T-helper 2 cell treated with Interferon-gamma antibody and Interleukin-4, amounts not matched to agents 100 ng/mL and 5 ng/mL, for 36 hours (primary cell): ENCODE measurements at regions not wholly inside any gene's neighbourhood (a gene's known extent, or its start where the extent isn't known, plus 50 kb on each side); places are given as distances from the start of the nearest gene placed in this dataset.
"Not testable (repeated sequence)": the region's sequence is repeated elsewhere in the genome, so short reads cannot be mapped to it uniquely, and the experiment has no call there.

Experiments
- intact Hi-C: fragments of 100-400 bp; cut with micrococcal nuclease; formaldehyde crosslinking; loops from one replicate; pipeline ENCODE4 v1.15.1; 2023

DNA sequence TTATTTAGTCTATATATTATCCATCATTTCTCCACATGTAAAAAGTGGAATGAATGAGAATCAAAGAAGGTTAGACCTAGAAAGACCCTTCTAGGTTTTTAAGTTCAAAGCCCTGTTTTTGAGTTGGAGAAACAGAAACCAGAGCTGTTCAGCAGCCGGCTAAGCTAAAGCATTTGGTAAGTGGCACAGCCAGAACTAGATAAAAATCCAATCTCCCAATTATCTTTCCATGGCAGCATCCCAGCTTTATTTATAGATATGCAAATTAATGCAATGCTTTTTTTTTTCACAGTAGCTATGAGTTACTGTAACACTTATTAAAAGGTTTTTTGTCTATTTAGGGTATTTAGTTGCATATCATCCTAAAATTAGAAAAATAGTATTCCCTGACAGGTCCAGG, 85.1 kb downstream of the NIBAN1 start:
- intact Hi-C loops: no loop called here

DNA sequence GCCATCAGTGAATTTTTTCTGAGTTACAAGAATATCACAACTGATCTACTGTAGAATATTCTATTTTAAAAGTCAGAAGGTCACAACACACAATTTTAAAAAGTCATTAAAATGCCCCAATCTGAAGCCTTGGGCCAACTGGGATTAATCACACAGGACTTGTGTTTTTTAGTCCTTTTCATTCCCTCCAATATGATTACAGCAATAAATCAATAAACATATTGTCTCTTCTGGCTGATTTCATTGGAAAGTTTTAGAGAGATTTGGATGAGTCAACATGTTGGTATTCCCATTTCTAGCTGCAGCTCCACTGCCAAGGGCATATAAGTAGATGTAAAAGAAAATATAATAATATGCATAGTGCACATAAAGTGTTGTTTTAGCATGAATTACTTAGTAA, 85.8 kb downstream of the NIBAN1 start:
- intact Hi-C loops: no loop called here

DNA sequence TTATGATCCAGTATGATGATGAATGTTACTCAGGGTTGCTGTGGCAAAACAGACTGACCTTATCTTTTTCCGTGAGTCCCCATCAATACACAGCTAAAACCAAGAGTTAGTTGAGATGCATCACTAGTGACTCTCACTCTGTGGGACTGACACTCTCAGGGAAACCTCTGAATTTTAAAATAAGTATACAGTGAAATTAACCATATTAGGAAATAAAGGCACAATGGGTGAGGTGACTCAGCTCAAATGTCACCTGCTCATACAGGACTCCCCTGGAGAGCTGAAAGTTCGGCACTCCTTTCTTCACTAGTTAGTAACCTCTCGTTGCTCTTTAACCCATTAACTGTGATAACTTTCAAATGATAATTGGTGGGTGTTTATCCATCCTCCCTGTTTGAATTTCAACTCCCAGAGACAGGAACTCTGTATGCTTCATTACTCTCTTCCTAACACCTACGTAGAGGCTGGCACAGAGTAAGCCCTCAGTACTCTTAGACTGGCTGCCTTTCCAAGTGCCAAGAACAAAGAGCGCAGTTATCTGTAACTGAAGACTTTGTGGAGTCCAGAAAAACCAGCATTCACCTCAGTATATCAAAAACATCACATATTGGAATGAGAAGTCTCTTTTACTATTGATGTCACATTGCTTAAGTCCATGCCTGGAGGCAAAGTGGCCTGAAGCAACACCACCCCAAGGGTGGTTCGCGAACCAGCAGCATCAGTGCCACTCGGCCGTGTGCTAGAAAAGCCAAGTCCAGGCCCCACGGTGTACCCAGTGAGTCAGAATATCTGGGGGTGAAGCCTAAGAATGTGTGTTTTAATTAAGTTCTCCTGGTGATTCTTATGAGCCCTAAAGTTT, 91.1 kb downstream of the NIBAN1 start:
- intact Hi-C loops: no loop called here

DNA sequence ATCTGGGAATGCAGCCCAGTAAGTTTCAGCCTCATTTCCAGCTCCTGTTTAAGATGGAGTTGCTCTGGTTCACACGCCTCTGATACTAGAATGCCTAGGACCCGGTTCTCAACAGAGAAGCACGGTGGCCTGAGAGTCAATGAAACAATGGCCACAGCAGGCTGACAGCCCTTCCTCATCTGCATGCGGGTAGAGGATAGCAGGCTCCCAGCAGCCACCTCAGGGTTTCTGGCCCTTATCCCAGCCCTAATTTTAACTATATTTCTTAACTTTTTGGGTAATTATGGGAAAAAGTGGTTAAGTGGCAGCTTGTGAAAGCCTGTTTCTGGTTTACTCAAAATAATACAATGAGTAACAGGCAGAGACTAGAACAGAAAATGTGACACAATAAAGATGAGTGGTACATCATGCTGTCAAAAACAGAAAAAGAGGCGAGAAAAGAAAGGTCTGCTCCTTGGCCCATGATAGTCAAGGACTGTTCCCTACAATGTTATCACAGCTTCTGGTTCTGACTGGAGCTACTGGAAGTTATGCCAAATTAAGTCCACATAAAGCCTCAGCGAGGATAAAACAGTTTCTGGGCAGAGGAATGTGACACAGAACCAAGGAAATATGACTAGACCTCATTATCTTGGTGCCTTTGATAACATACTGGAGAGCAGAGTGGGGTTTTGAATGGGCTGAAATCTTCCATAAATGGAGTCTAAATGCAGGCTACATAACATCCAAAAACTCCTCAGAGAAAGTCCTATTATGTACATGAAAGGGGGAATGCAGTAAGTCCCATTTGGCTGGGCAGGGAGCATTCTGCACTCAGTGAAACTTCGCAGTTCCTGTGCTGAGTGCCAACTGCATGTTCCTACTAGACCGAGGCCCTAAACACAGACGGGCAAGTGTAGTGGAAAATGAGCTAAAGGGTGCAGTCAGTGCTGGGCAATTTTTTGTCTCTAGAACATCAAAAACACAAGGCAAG, 92.1 kb downstream of the NIBAN1 start:
- intact Hi-C loops: no loop called here

DNA sequence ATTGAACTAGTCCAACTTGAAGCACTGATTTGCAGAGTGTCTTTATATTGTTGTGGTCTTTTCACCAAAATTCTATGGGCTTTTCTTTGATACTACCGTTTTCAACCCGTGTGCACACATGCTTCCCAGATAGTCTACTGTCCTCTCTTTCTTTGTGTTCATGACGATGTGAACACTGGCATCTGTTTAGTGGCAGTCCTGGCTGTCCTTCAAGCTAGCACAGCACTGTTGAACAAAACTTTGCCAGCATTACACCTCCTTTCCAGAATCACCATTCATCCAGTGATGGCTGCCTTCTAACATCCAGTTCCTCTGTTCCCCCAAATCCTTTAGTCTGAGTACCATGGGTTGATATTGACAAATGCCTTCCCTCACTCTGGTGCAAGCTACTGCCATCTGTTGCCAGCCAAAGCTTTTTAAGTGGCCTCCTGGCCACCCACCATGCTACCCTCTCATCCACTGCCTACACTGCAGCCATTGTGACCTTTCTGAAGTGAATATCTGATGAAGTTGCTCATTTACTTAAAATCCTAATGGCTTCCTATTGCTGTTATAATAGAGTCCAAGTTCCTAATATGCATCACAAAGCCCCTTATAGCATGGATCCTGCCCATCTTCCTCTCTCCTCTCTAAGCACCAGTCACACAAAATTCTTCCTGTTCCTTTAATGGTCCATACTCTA, 94.3 kb downstream of the NIBAN1 start:
- intact Hi-C loops: no loop called here

DNA sequence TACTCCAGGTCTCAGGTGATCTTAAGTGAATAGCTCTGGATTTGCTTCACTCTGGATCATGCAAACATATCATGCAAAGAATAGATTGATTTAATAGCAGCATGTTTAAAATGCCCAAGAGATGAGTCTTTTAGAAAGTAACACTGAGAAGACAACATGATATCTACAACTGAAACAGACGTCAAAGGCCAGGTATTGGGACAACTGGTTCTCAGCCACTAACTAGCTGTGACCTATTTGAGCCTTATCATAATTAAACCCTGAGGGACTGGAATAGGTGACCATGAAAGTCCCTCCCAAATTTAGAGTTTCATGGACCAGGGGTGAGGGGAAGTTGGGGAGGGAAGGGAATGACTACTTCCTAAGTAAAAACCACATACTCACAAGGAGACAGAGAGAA, 95.7 kb downstream of the NIBAN1 start:
- intact Hi-C loops: no loop called here

DNA sequence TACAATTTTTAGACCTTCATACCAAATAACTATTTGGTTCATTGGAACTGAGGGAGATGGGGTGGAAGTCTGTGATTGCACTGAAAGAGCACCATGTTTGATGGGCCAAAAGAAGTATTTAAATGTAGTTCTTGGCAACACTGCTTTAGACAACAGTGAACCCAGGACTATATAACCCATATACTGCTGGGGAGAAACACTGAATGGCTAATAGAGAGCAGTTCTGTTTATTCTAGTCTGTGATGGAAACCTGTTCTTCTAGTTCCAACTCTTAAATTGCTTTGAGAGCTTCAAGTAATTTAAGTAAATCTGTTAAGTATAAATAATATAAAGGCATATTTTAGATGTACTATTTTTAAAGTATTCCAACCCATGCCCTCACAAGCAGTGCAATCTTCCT, 96.3 kb downstream of the NIBAN1 start:
- intact Hi-C loops: no loop called here

DNA sequence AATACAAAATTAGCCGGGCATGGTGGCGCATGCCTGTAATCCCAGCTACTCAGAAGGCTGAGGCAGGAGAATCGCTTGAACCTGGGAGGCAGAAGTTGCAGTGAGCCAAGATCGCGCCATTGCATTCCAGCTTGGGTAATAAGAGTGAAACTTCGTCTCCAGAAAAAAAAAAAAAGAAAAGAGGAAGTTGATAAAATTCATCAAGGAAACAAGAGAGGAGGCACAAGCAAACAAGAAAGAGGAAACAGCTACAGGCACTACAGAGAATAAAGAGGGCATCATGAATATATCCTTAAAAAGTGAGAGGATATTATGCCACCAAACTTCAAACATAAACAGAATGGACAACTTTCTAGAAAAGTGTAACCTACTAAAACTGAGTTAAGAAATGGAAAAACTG, 98.3 kb downstream of the NIBAN1 start:
- intact Hi-C loops: not testable (repeated sequence)

DNA sequence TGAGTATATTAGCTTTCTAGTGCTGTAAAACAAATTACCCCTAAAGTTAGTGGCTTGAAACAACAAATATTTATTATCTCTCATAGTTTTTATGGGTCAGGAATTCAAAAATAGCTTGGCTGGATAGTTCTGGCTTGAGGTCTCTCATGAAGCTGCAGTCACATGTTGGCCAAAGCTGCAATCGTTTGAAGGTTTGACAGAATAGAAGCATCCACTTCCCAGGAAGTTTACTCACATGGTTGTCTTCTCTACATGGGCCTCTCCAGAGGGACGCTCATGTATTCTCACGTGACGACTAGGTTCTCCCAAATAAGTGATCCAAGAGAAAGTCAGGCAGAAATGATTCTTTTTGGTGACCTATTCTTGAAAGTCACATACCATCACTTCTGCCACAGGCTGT, 99.1 kb downstream of the NIBAN1 start:
- intact Hi-C loops: no loop called here

DNA sequence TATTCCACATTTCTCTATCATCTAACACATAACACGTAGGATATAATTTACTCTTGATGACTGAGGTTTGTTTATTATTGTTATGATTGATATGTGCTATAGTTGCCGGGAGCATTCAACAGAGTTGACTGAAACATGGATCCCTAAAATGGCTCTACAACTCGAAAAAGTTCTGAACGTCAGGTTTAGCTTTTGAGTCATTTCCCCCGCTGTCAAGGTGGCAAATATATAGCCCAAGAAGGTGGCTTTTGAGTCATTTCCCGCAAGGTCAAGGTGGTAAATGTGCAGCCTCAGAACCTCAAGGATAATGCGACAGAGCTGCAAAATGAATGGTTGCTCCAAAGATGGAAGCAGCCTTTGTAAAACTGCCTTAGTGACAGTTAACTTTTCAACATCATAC, 104.0 kb downstream of the NIBAN1 start:
- intact Hi-C loops: no loop called here

DNA sequence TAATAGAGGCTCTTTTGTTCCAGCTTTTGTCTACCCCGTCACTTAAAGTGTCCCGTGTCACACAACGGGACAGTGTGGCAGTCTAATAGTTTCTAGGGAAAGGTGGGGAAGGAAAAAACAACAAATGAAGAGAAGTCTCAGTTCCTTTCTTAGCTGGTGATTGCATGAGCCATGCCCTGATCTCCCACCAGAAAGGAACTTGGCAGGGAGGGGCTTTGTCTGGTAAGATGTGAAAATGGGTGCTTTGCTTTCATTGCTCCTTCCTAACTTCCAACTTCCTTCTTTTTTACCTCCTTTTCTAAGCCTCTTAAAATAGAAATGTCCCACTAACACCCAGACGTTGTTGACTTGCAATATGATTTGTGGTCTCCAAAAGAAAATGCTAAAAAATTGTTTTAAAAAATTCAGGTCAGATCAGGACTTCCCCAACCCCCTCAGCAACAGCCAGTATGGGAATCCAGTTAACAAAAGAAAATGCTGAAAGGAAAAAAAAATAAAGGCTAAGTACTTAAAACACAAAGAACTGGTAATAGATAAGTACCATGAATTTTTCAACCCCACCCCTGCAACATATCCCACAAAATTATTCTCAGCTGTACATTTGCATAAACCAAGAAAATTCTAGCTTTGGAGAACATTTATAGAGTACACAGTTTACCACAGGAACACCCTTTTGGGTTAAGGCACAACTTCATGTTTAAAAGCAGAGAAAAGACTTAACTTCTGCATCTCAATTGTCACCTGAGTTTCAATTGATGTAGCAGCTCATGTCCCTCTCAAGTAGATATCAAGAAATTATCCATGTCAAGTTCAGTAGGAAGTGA, 106.2 kb downstream of the NIBAN1 start:
- intact Hi-C loops: loop anchor here (1.0 to 10.0 kb wide), 5 partner anchors 23 to 697 kb away; no protein-coding TSS in a partner anchor

DNA sequence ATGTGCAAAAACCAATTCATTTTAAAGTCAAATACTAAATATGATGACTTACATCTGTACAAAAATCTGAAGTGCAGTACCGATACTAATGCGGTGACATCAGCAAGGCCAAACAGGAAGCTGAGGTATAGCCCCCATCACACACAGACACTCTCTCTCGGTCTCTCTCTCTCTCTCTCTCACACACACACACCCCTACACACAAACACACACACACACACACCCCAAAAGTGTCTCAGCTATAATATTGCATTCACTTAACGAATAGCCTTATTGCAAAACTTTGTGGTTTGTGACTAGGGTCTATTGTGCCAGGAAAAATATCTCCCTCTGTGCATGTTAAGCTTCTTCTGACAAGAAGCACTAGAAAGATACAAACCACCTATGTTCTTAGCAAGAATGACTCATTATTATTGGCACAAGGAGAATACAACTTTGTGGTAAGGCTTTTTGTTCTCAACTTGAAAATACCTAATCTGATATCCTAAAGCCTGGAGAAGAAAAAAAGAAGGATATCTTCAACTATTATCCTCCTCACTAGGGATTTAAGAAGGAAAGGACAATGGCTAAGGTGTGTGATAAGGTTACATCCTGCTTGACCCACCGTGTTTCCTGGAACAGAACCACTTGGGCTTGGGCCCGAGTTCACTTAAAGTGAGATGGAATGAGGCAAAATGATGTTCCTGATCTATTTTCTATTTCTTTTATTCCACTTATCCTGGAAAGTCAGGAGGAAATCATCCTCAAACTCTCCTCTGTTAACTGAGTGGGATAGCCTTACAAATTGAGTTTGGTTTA, 107.1 kb downstream of the NIBAN1 start:
- intact Hi-C loops: loop anchor here (1.0 to 10.0 kb wide), 5 partner anchors 24 to 698 kb away; no protein-coding TSS in a partner anchor

DNA sequence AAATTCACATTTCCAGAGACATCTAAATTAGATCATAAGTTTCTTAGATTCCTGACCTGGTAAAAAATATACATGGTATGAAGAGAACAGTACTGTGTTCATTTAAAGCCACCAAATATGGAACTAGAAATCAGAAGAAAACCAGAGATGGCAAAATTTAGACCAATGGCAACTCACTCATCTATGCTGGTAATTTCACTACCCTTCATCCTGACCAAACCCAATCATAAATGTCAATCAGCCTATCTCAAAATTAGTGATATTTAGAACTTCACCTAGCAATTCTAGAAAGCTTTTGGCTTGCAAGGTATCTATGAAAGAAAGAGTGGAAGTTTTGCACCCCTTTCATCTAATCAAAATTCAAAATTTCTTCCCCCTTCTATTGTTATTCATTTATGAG, 107.7 kb downstream of the NIBAN1 start:
- intact Hi-C loops: loop anchor here (2.0 to 10.0 kb wide), 4 partner anchors 24 to 698 kb away; no protein-coding TSS in a partner anchor

DNA sequence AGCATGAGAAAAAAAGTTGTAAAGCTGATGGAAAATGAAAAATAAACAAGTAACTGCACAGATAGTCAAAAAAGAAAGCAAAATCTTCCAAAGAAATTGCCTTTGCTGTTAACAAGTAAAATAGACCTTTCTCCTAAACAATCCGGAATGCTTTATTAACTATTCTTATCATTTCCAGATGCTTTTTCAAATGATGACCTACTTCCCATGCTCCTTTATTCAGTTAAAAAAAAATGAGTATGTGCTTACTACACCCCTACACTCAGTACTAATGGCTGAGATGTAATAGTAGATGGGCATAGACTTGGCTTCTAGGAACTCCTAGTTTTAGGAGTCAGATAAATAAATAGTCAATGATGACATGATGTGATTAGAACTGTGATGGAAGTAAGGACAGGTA, 108.5 kb downstream of the NIBAN1 start:
- intact Hi-C loops: loop anchor here (2.0 to 10.0 kb wide), 4 partner anchors 25 to 699 kb away; no protein-coding TSS in a partner anchor

DNA sequence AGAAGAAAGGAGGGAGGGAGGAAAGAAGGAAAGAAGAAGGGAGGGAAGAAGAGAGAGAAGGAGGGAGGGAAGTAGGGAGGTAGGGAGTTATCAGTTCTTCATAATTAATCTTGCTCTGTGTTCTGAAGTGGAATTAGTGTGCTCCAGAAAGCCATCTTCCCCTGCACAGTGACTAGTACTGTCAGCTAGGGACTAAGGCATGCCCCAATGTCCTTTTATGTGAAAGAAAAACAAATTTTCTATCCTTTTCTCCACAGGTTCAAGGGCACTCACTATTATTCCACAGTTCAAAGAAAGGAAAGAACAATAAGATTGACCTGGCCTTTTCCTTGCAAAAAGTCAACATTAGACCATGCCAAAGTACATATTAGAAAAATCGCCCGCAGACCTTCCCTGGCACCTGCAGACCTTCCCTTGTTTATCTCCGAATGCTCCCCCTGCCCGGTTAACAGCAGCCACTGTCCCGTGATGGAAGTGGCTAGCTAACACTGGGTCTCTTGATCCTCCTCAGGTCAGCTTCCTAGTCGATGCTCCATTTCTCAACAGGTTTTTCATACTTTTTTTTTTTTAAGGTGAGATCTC, 107.2 kb upstream of the EDEM3 start:
- intact Hi-C loops: loop anchor here (10.0 kb wide), 1 partner anchor 703 kb away; no protein-coding TSS in a partner anchor

DNA sequence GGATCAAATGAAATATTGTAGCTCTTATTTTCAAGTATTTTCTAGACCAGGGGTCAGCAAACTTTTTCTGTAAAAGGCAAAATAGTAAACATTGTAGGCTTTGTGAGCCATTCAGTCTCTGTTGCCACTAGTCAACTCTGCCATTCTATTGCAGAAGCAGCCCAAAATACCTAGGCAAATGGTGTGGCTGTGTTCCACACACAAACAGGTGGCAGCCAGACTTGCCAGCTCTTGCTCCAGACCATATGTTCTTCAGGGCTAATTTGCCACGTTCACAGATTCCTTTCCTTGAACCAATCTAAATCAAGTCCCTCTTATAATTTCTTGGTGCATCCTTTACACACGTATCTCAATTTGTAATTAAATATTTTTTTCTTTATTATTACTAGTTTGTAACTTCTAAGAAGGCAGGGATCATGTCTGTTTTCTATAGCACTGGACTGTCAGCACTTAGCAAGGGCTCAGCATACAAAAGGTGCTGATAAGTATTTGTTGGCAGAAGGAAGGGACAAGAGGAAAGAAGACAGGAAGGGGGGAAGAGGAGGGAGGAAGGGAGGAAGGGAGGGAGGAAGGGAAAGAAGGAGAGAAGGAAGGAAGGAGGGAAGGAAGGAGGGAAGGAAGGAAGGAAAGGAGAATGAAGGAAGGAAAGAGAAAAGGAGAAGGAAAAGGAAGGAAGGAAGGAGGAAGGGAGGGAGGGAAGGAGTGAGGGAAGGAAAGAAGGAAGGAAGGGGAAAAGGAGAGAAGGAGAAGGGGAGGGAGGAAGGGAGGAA, 106.5 kb upstream of the EDEM3 start:
- intact Hi-C loops: loop anchor here (10.0 kb wide), 1 partner anchor 704 kb away; no protein-coding TSS in a partner anchor

DNA sequence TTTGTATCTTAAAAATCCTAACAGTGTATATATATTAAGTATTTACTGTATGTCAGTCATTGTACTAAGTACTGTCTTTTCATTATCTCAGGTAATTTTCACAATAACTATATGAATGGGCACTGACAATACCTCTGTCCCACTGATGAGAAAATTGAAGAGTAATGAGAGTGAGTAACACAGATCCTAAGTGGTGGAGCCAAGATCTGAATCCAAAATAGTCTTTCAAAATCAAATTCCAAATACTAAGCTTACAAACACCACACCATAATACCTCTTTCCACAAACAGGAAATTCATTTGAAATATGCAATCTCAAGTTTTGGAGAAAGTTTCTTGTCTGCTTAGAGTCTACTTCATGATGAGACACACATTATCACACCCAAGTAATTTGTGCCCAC, 105.9 kb upstream of the EDEM3 start:
- intact Hi-C loops: loop anchor here (10.0 kb wide), 1 partner anchor 704 kb away; no protein-coding TSS in a partner anchor
